HG02938 (cell line): ENCODE measurements at regions not wholly inside any gene's neighbourhood (a gene's known extent, or its start where the extent isn't known, plus 50 kb on each side); places are given as distances from the start of the nearest gene placed in this dataset.
"Not testable (repeated sequence)": the region's sequence is repeated elsewhere in the genome, so short reads cannot be mapped to it uniquely, and the experiment has no call there.

Experiments used
- ATAC-seq: cut with Tn5 transposase; IDR thresholded peaks from one replicate; pipeline ENCODE4 v1.9.1; 2021; ENCODE audit warnings: mild to moderate bottlenecking, moderate library complexity; ENCODE audit not compliant: unreplicated experiment

- not testable (repeated sequence) for ATAC-seq
Measured at GRCh38 chr6:63010962-63011361, 200.3 kb upstream of the FKBP1C start.

GRCh38 chr6:63014290-63014689, 197.0 kb upstream of the FKBP1C start:
- ATAC-seq = no peak

- ATAC-seq = no peak
Measured at GRCh38 chr6:63022631-63023030, 188.6 kb upstream of the FKBP1C start.

- no peak for ATAC-seq
Measured at GRCh38 chr6:63023726-63024125, 187.5 kb upstream of the FKBP1C start.

- no peak for ATAC-seq
Measured at GRCh38 chr6:63049216-63049615, 162.1 kb upstream of the FKBP1C start.

GRCh38 chr6:63053206-63053605, 158.1 kb upstream of the FKBP1C start:
- ATAC-seq = not testable (repeated sequence)

GRCh38 chr6:63058601-63059000, 152.7 kb upstream of the FKBP1C start:
- no peak for ATAC-seq

GRCh38 chr6:63063631-63064271, 147.5 kb upstream of the FKBP1C start:
- ATAC-seq = no peak

GRCh38 chr6:63066055-63066704, 145.1 kb upstream of the FKBP1C start:
- ATAC-seq = peak; percentile 79

GRCh38 chr6:63094947-63095346, 116.3 kb upstream of the FKBP1C start:
- no peak for ATAC-seq

- peak; percentile 86 for ATAC-seq
Measured at GRCh38 chr6:63097222-63097621, 114.0 kb upstream of the FKBP1C start.

- no peak for ATAC-seq
Measured at GRCh38 chr6:63098789-63099188, 112.5 kb upstream of the FKBP1C start.

GRCh38 chr6:63099772-63100459, 111.4 kb upstream of the FKBP1C start:
- ATAC-seq = no peak

- peak; percentile 80 for ATAC-seq
Measured at GRCh38 chr6:63114610-63115211, 96.6 kb upstream of the FKBP1C start.

GRCh38 chr6:63121166-63121565, 90.1 kb upstream of the FKBP1C start:
- ATAC-seq = no peak

- no peak for ATAC-seq
Measured at GRCh38 chr6:63140114-63140513, 71.2 kb upstream of the FKBP1C start.

- no peak for ATAC-seq
Measured at GRCh38 chr6:63140692-63141318, 70.5 kb upstream of the FKBP1C start.

- ATAC-seq = no peak
Measured at GRCh38 chr6:63149730-63150129, 61.5 kb upstream of the FKBP1C start.

- ATAC-seq = no peak
Measured at GRCh38 chr6:63154535-63154934, 56.7 kb upstream of the FKBP1C start.
